Liver (tissue), 3 donors: ENCODE measurements at regions not wholly inside any gene's neighbourhood (a gene's known extent, or its start where the extent isn't known, plus 50 kb on each side); places are given as distances from the start of the nearest gene placed in this dataset.

Experiments
- EGR1 ChIP-seq, 2 donors: IDR thresholded peaks; 2 replicates each; pipeline ENCODE4 v1.6.1; 2016 to 2018; ENCODE audit warnings: antibody characterized with exemption in 2 of 2, low read depth in 2 of 2
- FOXA1 ChIP-seq: IDR thresholded peaks from 2 replicates; pipeline ENCODE4 v1.6.1; 2016; ENCODE audit warnings: antibody characterized with exemption
- SP1 ChIP-seq: IDR thresholded peaks from 2 replicates; pipeline ENCODE4 v1.6.1; 2018; ENCODE audit warnings: antibody characterized with exemption, mild to moderate bottlenecking
- TF ChIP-seq, protein P1 (sequence below): fragments of 150-350 bp; IDR thresholded peaks from 2 replicates; pipeline ENCODE4 v1.5.1; 2017; ENCODE audit warnings: improper control_type of control experiment, low read depth, low read length; ENCODE audit not compliant: missing input control
- TF ChIP-seq, protein P2 (sequence below): IDR thresholded peaks from 2 replicates; pipeline ENCODE4 v1.6.1; 2016; ENCODE audit warnings: antibody characterized with exemption
- TF ChIP-seq, protein P3 (sequence below): IDR thresholded peaks from 2 replicates; pipeline ENCODE4 v1.6.1; 2016; ENCODE audit warnings: antibody characterized with exemption
- donor health status: healthy.
- donor health status: healthy.

DNA sequence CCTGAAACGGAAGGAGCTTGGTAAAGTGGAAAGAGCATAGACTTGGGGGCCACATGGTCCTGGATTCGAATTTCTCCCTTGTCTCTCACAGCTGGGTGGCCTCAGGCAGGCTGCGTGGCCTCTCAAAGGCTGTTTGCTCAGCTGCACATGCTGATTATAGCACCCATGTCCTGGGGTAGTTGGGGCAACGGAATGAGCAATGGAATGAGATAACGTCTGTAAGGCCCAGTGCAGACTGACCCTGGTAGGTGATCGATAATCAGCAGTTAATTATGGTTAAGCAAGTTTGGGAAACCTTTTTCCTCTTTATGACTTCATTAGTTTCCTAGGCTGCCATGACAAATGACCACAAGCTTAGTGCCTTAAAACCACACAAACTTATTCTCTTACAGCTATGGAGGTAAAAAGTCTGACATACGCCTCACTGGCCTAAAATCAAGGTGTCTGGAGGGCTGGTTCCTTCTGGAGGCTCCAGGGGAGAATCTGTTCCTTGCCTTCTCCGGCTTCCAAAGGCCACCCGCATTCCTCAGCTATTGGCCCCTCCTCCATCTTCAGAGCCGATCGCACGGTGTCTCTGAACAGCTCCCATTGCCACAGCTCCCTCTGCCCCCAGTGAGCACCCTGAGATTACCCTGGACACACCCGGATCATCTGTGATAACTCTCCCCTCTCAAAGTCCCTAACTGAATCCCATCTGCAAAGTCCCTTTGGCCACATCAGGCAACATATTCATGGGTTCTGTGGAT lies 294.9 kb upstream of the FOXF1 start:
- TF ChIP-seq, protein P1, sequence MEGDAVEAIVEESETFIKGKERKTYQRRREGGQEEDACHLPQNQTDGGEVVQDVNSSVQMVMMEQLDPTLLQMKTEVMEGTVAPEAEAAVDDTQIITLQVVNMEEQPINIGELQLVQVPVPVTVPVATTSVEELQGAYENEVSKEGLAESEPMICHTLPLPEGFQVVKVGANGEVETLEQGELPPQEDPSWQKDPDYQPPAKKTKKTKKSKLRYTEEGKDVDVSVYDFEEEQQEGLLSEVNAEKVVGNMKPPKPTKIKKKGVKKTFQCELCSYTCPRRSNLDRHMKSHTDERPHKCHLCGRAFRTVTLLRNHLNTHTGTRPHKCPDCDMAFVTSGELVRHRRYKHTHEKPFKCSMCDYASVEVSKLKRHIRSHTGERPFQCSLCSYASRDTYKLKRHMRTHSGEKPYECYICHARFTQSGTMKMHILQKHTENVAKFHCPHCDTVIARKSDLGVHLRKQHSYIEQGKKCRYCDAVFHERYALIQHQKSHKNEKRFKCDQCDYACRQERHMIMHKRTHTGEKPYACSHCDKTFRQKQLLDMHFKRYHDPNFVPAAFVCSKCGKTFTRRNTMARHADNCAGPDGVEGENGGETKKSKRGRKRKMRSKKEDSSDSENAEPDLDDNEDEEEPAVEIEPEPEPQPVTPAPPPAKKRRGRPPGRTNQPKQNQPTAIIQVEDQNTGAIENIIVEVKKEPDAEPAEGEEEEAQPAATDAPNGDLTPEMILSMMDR: no peak
- no peak for TF ChIP-seq EGR1 (IDR thresholded peaks at IDR 0.05; ENCODE audit: low read depth in 2 of 2)
- TF ChIP-seq, protein P2, sequence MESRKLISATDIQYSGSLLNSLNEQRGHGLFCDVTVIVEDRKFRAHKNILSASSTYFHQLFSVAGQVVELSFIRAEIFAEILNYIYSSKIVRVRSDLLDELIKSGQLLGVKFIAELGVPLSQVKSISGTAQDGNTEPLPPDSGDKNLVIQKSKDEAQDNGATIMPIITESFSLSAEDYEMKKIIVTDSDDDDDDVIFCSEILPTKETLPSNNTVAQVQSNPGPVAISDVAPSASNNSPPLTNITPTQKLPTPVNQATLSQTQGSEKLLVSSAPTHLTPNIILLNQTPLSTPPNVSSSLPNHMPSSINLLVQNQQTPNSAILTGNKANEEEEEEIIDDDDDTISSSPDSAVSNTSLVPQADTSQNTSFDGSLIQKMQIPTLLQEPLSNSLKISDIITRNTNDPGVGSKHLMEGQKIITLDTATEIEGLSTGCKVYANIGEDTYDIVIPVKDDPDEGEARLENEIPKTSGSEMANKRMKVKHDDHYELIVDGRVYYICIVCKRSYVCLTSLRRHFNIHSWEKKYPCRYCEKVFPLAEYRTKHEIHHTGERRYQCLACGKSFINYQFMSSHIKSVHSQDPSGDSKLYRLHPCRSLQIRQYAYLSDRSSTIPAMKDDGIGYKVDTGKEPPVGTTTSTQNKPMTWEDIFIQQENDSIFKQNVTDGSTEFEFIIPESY: no peak
- TF ChIP-seq, protein P3, sequence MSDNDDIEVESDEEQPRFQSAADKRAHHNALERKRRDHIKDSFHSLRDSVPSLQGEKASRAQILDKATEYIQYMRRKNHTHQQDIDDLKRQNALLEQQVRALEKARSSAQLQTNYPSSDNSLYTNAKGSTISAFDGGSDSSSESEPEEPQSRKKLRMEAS: no peak
- no peak for TF ChIP-seq FOXA1
- TF ChIP-seq SP1: no peak
